Neural progenitor cell (in vitro differentiated cells): ENCODE measurements at regions not wholly inside any gene's neighbourhood (a gene's known extent, or its start where the extent isn't known, plus 50 kb on each side); places are given as distances from the start of the nearest gene placed in this dataset.

Experiments used
- DNase-seq: peaks from one replicate; pipeline ENCODE4 v3.0.0-alpha.2; 2016; ENCODE audit warnings: low spot score
- H2AFZ ChIP-seq: fragments of 200-600 bp; sonication (generic); replicated peaks from 2 replicates; pipeline ENCODE4 v1.6.1; 2016; ENCODE audit warnings: antibody characterized with exemption
- H3F3A ChIP-seq: fragments of 200-600 bp; sonication (generic); 2 replicates; pipeline ENCODE4 v1.6.1; 2016; ENCODE audit warnings: antibody characterized with exemption, low read depth
- H3K27ac ChIP-seq: fragments of 200-600 bp; sonication (generic); 2 replicates; pipeline ENCODE4 v1.5.1; 2016; ENCODE audit warnings: mild to moderate bottlenecking
- H3K27me3 ChIP-seq: fragments of 200-600 bp; sonication (generic); 2 replicates; pipeline ENCODE4 v1.6.1; 2016; ENCODE audit warnings: mild to moderate bottlenecking, moderate library complexity
- H3K36me3 ChIP-seq: fragments of 200-600 bp; sonication (generic); 2 replicates; pipeline ENCODE4 v1.5.1; 2016
- H3K4me1 ChIP-seq: fragments of 200-600 bp; sonication (generic); 2 replicates; pipeline ENCODE4 v1.6.1; 2016; ENCODE audit warnings: mixed run types
- H3K4me2 ChIP-seq: fragments of 200-600 bp; sonication (generic); 2 replicates; pipeline ENCODE4 v1.6.1; 2016
- H3K4me3 ChIP-seq: fragments of 200-600 bp; sonication (generic); 2 replicates; pipeline ENCODE4 v1.5.1; 2016
- H3K79me2 ChIP-seq: fragments of 200-600 bp; sonication (generic); 2 replicates; pipeline ENCODE4 v1.6.1; 2016; ENCODE audit warnings: low read depth
- H3K9ac ChIP-seq: fragments of 200-600 bp; sonication (generic); 2 replicates; pipeline ENCODE4 v1.6.1; 2016
- H3K9me3 ChIP-seq: fragments of 200-600 bp; sonication (generic); 2 replicates; pipeline ENCODE4 v1.5.1; 2016; ENCODE audit warnings: low read depth
- H4K20me1 ChIP-seq: fragments of 200-600 bp; sonication (generic); 2 replicates; pipeline ENCODE4 v1.6.1; 2016; ENCODE audit warnings: low read depth
- H3K27ac Mint-ChIP-seq: 3 replicates; pipeline ENCODE4 v1.8.0; 2021; ENCODE audit warnings: mixed read lengths
- H3K27me3 Mint-ChIP-seq: 2 replicates; pipeline ENCODE4 v1.8.0; 2022; ENCODE audit warnings: low read depth, mild to moderate bottlenecking, inconsistent platforms, moderate library complexity, mixed read lengths; ENCODE audit not compliant: insufficient read depth
- H3K36me3 Mint-ChIP-seq: 3 replicates; pipeline ENCODE4 v1.8.0; 2021; ENCODE audit warnings: mixed read lengths
- H3K4me1 Mint-ChIP-seq: 3 replicates; pipeline ENCODE4 v1.8.0; 2021; ENCODE audit warnings: mixed read lengths
- H3K4me3 Mint-ChIP-seq: 3 replicates; pipeline ENCODE4 v1.8.0; 2021; ENCODE audit warnings: mild to moderate bottlenecking, moderate library complexity, mixed read lengths
- H3K9me3 Mint-ChIP-seq: 3 replicates; pipeline ENCODE4 v1.8.0; 2020; ENCODE audit warnings: mixed read lengths
- CTCF ChIP-seq: fragments of 200-600 bp; sonication (generic); IDR thresholded peaks from 2 replicates; pipeline ENCODE4 v1.5.1; 2017; ENCODE audit warnings: antibody characterized with exemption, mild to moderate bottlenecking
- EZH2 ChIP-seq: fragments of 200-600 bp; sonication (generic); IDR thresholded peaks from 2 replicates; pipeline ENCODE4 v1.6.1; 2017; ENCODE audit warnings: antibody characterized with exemption, mild to moderate bottlenecking, moderate library complexity
- EZH2phosphoT487 ChIP-seq: fragments of 200-600 bp; sonication (generic); IDR thresholded peaks from 2 replicates; pipeline ENCODE4 v1.6.1; 2017; ENCODE audit warnings: antibody characterized with exemption

GRCh38 chr12:107366322-107366721 lies 273.0 kb upstream of the CRY1 start:
- H3K36me3 Mint-ChIP-seq, result no peaks in the 10 kb centered on the region
- TF ChIP-seq EZH2phosphoT487 (no peak), EZH2 (no peak), CTCF (no peak)

GRCh38 chr12:107368586-107368985 lies 275.2 kb upstream of the CRY1 start:
- no peak for DNase-seq
- Histone ChIP-seq H3K36me3 (no peaks in the 10 kb centered on the region), H3K27ac (no peak overlapping the region), H3K79me2 (no peaks in the 10 kb centered on the region), H4K20me1 (no peaks in the 10 kb centered on the region), H2AFZ (no peak overlapping the region), H3K27me3 (no peaks in the 10 kb centered on the region), H3K9me3 (no peaks in the 10 kb centered on the region), H3K9ac (no peak overlapping the region), H3K4me2 (no peak overlapping the region), H3F3A (no peaks in the 10 kb centered on the region), H3K4me3 (no peak overlapping the region), H3K4me1 (peaks cover 3% of the 10 kb centered on the region)
- no peak for TF ChIP-seq EZH2
- no peak for TF ChIP-seq CTCF
- no peak for TF ChIP-seq EZH2phosphoT487
- Mint-ChIP-seq H3K27me3 (peaks cover 11% of the 10 kb centered on the region), H3K27ac (no peak overlapping the region), H3K4me3 (no peak overlapping the region), H3K36me3 (no peaks in the 10 kb centered on the region), H3K4me1 (peaks cover 36% of the 10 kb centered on the region), H3K9me3 (peaks cover 2% of the 10 kb centered on the region)

More at GRCh38 chr12:107366322-107366721, 273.0 kb upstream of the CRY1 start:
- no peak overlapping the region for H3K27ac Mint-ChIP-seq
- Histone ChIP-seq H3K9me3 (no peaks in the 10 kb centered on the region), H3K4me3 (no peak overlapping the region), H3K9ac (no peak overlapping the region), H3K4me1 (peaks cover 13% of the 10 kb centered on the region), H3K36me3 (no peaks in the 10 kb centered on the region), H2AFZ (no peak overlapping the region), H4K20me1 (no peaks in the 10 kb centered on the region), H3K27me3 (no peaks in the 10 kb centered on the region), H3K4me2 (no peak overlapping the region), H3K79me2 (no peaks in the 10 kb centered on the region), H3F3A (peaks cover 7% of the 10 kb centered on the region), H3K27ac (no peak overlapping the region)
- no peak overlapping the region for H3K4me3 Mint-ChIP-seq
- DNase-seq, result no peak
- H3K9me3 Mint-ChIP-seq, result peaks cover 2% of the 10 kb centered on the region
- peaks cover 40% of the 10 kb centered on the region for H3K4me1 Mint-ChIP-seq
- H3K27me3 Mint-ChIP-seq, result peaks cover 10% of the 10 kb centered on the region

DNA sequence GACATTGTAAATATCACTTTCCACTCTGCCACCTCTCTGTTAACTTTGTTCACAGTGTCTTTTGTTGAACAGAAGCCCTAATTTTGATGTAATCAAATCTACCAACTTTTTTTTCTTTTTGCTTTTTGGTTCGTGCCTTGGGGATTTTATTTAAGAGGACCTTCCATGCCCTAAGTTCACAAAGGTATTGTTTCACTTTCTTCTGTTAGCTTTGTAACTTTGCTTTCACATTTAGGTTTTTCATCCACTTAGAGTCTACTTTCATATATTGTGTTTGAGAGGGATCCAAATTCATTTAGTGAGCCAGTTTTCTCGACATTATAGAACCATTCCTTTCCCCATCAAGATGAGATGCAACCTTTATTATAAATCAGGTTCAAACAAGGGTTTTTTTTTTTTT lies 275.7 kb upstream of the CRY1 start:
- H3K27me3 ChIP-seq, result no peaks in the 10 kb centered on the region
- H3K4me2 ChIP-seq, result no peak overlapping the region
- Mint-ChIP-seq H3K36me3 (no peaks in the 10 kb centered on the region), H3K9me3 (peaks cover 2% of the 10 kb centered on the region), H3K27me3 (peaks cover 11% of the 10 kb centered on the region), H3K4me1 (peaks cover 34% of the 10 kb centered on the region), H3K4me3 (no peak overlapping the region), H3K27ac (no peak overlapping the region)
- H3K4me1 ChIP-seq, result no peaks in the 10 kb centered on the region
- H3K4me3 ChIP-seq, result no peak overlapping the region
- H3K9me3 ChIP-seq, result no peaks in the 10 kb centered on the region
- no peak for DNase-seq
- H4K20me1 ChIP-seq, result no peaks in the 10 kb centered on the region
- no peak overlapping the region for H2AFZ ChIP-seq
- no peak overlapping the region for H3K27ac ChIP-seq
- H3F3A ChIP-seq, result no peaks in the 10 kb centered on the region
- TF ChIP-seq CTCF, result no peak
- TF ChIP-seq EZH2phosphoT487, result no peak
- no peak for TF ChIP-seq EZH2
- H3K9ac ChIP-seq, result no peak overlapping the region
- H3K36me3 ChIP-seq, result no peaks in the 10 kb centered on the region
- no peaks in the 10 kb centered on the region for H3K79me2 ChIP-seq

DNA sequence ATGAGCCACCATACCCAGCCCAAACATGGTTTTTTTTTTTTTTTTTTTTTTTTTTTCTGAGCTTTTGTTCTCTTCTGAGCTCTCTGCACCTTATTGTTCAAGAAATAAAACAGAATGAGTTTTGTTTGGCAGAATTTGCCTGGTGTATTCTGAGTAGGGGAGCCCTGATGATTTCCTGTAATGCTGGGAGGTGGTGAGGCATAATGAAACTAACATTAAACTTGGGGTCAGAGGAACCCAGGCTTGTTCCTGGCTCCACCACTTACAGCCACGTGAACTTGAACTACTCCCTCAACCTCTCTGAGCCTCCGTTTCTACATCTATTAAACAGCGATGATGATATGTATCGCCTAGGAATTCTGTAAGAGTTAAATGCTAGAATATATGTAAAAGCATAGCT lies 276.3 kb upstream of the CRY1 start:
- no peak overlapping the region for H3K27ac Mint-ChIP-seq
- Histone ChIP-seq H3K4me3 (no peak overlapping the region), H4K20me1 (no peaks in the 10 kb centered on the region), H3K4me2 (no peak overlapping the region), H3K79me2 (no peaks in the 10 kb centered on the region), H2AFZ (no peak overlapping the region), H3K9me3 (no peaks in the 10 kb centered on the region), H3K9ac (no peak overlapping the region), H3K36me3 (no peaks in the 10 kb centered on the region), H3K27me3 (no peaks in the 10 kb centered on the region), H3K4me1 (no peaks in the 10 kb centered on the region), H3K27ac (no peak overlapping the region), H3F3A (no peaks in the 10 kb centered on the region)
- TF ChIP-seq EZH2 (no peak), EZH2phosphoT487 (no peak), CTCF (no peak)
- H3K4me1 Mint-ChIP-seq, result peaks cover 36% of the 10 kb centered on the region
- H3K9me3 Mint-ChIP-seq, result peaks cover 2% of the 10 kb centered on the region
- H3K36me3 Mint-ChIP-seq, result no peaks in the 10 kb centered on the region
- no peak for DNase-seq
- H3K4me3 Mint-ChIP-seq, result no peak overlapping the region
- peaks cover 11% of the 10 kb centered on the region for H3K27me3 Mint-ChIP-seq
